ENCODE measurements at regions not wholly inside any gene's neighbourhood (a gene's known extent, or its start where the extent isn't known, plus 50 kb on each side); places are given as distances from the start of the nearest gene placed in this dataset.

DNA sequence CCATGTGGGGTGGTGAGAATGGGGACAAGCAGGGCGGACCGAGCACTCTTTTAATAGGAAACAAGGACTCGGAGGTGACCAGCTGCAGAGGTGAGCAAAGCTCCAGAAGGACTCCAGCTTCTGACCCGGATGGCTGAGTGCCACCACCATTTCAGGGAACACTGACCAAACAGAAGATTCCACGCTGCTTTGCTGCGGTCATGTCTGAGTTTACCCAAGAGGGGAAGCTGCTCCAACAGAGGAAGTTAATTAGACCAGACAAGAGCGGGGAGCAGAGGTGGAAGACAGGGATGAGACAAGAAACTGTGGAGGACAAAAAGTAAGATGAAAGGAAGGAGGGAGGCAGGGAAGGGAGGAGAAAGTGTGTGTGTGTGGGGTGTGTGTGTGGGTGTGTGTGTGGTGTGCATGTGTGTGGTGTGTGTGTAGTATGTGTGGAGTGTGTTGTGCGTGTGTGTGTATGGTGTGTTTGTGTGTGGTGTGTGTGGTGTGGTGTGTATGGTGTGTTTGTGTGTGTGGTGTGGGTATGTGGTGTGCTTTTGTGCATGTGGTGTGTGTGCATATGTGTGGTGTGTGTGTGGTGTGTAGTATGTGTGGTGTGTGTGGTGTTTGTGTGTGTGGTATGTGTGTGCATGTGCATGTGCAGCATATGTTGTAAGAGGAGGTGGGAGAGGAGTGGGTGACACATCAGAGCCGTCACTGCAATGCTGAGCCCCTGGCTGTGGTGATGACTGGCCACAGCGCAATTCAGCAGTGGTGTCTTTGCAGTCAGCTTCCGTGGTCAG lies 82.2 kb upstream of the AKIP1 start:
- CTCF ChIA-PET: no interaction called here

DNA sequence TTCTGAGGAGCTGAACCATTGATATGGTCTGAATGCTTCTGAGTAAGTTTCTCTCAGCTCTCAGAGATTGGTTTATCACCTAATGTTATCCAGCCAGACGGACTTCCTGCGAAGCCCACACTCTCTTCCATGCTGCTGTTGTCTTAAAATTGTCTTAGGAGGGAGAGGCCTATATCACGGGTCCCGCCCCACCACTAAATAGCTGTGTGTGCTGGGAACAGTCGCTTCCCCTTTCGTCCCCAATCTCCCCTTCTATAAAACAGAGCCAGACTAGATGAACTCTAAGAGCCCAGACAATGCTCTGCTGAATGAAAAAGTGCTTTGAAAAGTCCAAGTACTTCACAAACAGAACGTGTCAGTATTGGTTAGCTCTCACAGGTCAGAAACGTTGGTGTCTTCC lies 81.4 kb upstream of the AKIP1 start:
- CTCF ChIA-PET: no interaction called here
- TF ChIP-seq, protein P1, sequence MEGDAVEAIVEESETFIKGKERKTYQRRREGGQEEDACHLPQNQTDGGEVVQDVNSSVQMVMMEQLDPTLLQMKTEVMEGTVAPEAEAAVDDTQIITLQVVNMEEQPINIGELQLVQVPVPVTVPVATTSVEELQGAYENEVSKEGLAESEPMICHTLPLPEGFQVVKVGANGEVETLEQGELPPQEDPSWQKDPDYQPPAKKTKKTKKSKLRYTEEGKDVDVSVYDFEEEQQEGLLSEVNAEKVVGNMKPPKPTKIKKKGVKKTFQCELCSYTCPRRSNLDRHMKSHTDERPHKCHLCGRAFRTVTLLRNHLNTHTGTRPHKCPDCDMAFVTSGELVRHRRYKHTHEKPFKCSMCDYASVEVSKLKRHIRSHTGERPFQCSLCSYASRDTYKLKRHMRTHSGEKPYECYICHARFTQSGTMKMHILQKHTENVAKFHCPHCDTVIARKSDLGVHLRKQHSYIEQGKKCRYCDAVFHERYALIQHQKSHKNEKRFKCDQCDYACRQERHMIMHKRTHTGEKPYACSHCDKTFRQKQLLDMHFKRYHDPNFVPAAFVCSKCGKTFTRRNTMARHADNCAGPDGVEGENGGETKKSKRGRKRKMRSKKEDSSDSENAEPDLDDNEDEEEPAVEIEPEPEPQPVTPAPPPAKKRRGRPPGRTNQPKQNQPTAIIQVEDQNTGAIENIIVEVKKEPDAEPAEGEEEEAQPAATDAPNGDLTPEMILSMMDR (conservative IDR thresholded peaks at IDR 0.05; ENCODE audit: low read depth): no peak
- no peak for DNase-seq (ENCODE audit: low spot score)
- no peak overlapping the region for H3K27ac ChIP-seq
- POLR2A ChIA-PET (ENCODE audit: low non-redundant PET): no interaction called here

More for the DNA sequence above, 82.2 kb upstream of the AKIP1 start:
- no peak for DNase-seq (ENCODE audit: low spot score)
- H3K27ac ChIP-seq: no peak overlapping the region
- TF ChIP-seq, protein P1 (conservative IDR thresholded peaks at IDR 0.05; ENCODE audit: low read depth): no peak
- POLR2A ChIA-PET (ENCODE audit: low non-redundant PET): no interaction called here

GRCh38 chr11:8830641-8831040 lies 80.3 kb upstream of the AKIP1 start:
- TF ChIP-seq, protein P1 (conservative IDR thresholded peaks at IDR 0.05; ENCODE audit: low read depth): no peak
- no peak overlapping the region for H3K27ac ChIP-seq
- CTCF ChIA-PET: no interaction called here
- POLR2A ChIA-PET (ENCODE audit: low non-redundant PET): no interaction called here
- no peak for DNase-seq (ENCODE audit: low spot score)

DNA sequence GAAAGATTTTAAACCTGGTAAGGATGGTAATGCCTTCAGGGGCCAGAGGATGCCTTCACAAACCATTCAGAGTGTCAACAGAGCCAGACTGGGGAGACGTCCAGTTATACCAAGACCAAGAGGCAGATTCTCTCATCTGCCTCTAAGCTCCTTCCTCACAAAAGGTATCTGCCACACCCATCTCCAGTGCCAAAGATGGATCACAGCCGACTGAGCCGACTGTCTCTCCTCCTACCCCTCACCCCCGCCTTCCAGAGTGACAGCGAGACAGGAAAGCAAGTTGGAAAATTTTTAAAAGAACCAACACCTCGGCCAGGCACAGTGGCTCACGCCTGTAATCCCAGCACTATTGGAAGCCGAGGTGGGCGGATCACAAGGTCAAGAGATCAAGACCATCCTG lies 79.1 kb upstream of the AKIP1 start:
- TF ChIP-seq, protein P1 (conservative IDR thresholded peaks at IDR 0.05; ENCODE audit: low read depth): no peak
- POLR2A ChIA-PET (ENCODE audit: low non-redundant PET): no interaction called here
- CTCF ChIA-PET: no interaction called here
- peak overlapping the region; percentile 88 for H3K27ac ChIP-seq
- no peak for DNase-seq (ENCODE audit: low spot score)

DNA sequence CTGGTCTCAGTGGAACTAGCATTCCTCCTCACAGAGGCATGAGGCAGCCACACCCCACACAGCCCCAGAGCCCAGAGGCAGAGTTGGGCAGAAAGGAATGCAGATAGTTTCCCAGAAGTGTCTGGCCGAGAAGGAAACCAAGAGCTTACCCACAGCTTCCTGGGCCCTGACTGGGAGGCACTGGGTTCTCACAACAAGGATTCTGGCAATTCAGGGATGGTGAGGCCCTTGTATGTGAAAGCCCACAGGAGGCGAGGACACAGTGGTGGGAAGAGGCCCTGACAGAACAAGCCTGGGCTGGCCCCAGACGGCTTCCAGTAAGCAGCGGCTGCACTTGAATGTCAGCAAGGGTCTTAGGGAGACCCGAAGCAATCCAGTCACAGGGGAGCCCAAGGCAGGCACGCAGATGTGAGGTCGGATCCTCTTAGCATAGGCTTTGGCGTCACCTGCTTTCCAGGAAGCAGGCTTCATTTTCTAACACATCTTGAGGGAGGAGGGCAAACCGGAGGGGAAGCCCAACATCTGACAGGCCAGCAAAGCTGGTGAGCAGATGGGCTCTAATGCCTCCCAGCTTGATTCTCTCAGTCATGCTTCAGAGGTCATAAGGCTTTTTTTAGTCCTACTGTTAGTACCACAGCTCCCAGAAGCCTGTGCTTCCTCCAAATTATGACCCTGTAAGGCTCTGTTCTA lies 78.3 kb upstream of the AKIP1 start:
- peak overlapping the region; percentile 88 for H3K27ac ChIP-seq
- TF ChIP-seq, protein P1 (conservative IDR thresholded peaks at IDR 0.05; ENCODE audit: low read depth): no peak
- DNase-seq (ENCODE audit: low spot score): peak; percentile 77
- ChIA-PET CTCF (interaction anchor here (0.6 kb wide), 1 partner anchor 18 kb away, joined by 10 read pairs; no protein-coding TSS in a partner anchor), POLR2A (ENCODE audit: low non-redundant PET) (no interaction called here)

GRCh38 chr11:8833568-8834315 lies 77.2 kb upstream of the AKIP1 start:
- DNase-seq (ENCODE audit: low spot score): no peak
- ChIA-PET POLR2A (ENCODE audit: low non-redundant PET) (no interaction called here), CTCF (interaction anchor here (0.8 kb wide), 1 partner anchor 15 kb away, joined by 4 read pairs; no protein-coding TSS in a partner anchor)
- no peak overlapping the region for H3K27ac ChIP-seq
- TF ChIP-seq, protein P1 (conservative IDR thresholded peaks at IDR 0.05; ENCODE audit: low read depth): no peak

Data from RWPE1 (cell line).